ENCODE measurements at regions not wholly inside any gene's neighbourhood (a gene's known extent, or its start where the extent isn't known, plus 50 kb on each side); places are given as distances from the start of the nearest gene placed in this dataset.
"Not testable (repeated sequence)": the region's sequence is repeated elsewhere in the genome, so short reads cannot be mapped to it uniquely, and the experiment has no call there.

DNA sequence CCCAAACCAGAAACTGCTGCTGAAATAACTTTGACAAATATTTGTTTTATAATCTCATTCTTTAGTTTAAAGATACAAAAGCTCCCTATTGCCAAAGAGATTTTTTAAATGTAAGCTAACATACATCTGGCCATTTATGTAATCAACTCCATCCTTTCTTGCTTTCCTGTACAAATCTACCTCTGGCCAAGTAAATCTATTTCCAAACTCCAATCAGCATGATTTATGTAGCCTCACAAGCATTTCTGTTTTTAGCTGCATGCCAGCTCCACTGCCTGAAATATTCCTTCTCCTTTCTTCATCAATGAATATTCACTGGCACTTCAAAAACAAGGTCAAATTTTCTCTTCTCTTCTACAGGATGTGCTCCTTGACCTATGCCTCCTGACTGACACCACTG, 80.0 kb downstream of the SHOX2 start:
- H3K4me3 ChIP-seq (replicated peaks; ENCODE audit: low read depth, low read length) = no peak overlapping the region
- TF ChIP-seq, protein P1, sequence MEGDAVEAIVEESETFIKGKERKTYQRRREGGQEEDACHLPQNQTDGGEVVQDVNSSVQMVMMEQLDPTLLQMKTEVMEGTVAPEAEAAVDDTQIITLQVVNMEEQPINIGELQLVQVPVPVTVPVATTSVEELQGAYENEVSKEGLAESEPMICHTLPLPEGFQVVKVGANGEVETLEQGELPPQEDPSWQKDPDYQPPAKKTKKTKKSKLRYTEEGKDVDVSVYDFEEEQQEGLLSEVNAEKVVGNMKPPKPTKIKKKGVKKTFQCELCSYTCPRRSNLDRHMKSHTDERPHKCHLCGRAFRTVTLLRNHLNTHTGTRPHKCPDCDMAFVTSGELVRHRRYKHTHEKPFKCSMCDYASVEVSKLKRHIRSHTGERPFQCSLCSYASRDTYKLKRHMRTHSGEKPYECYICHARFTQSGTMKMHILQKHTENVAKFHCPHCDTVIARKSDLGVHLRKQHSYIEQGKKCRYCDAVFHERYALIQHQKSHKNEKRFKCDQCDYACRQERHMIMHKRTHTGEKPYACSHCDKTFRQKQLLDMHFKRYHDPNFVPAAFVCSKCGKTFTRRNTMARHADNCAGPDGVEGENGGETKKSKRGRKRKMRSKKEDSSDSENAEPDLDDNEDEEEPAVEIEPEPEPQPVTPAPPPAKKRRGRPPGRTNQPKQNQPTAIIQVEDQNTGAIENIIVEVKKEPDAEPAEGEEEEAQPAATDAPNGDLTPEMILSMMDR (IDR thresholded peaks at IDR 0.05; ENCODE audit: low read depth, low read length, missing control alignments) = no peak
- no peak for DNase-seq (ENCODE audit: extremely low read depth, low read depth)

DNA sequence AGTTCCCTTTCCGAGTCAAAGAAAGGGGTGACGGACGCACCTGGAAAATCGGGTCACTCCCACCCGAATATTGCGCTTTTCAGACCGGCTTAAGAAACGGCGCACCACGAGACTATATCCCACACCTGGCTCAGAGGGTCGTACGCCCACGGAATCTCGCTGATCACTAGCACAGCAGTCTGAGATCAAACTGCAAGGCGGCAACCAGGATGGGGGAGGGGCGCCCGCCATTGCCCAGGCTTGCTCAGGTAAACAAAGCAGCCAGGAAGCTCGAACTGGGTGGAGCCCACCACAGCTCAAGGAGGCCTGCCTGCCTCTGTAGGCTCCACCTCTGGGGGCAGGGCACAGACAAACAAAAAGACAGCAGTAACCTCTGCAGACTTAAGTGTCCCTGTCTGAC, 86.3 kb downstream of the SHOX2 start:
- not testable (repeated sequence) for H3K4me3 ChIP-seq (replicated peaks; ENCODE audit: low read depth, low read length); DNase-seq (ENCODE audit: extremely low read depth, low read depth)

GRCh38 chr3:158018462-158018861, 87.8 kb downstream of the SHOX2 start:
- TF ChIP-seq, protein P1 (IDR thresholded peaks at IDR 0.05; ENCODE audit: low read depth, low read length, missing control alignments) = no peak
- no peak for DNase-seq (ENCODE audit: extremely low read depth, low read depth)
- H3K4me3 ChIP-seq (replicated peaks; ENCODE audit: low read depth, low read length) = no peak overlapping the region

GRCh38 chr3:158012901-158013300, 93.3 kb downstream of the SHOX2 start:
- TF ChIP-seq, protein P1 (IDR thresholded peaks at IDR 0.05; ENCODE audit: low read depth, low read length, missing control alignments) = no peak
- no peak for DNase-seq (ENCODE audit: extremely low read depth, low read depth)
- no peak overlapping the region for H3K4me3 ChIP-seq (replicated peaks; ENCODE audit: low read depth, low read length)

GRCh38 chr3:158005391-158006100, 100.7 kb downstream of the SHOX2 start:
- TF ChIP-seq, protein P1 (IDR thresholded peaks at IDR 0.05; ENCODE audit: low read depth, low read length, missing control alignments) = no peak
- no peak overlapping the region for H3K4me3 ChIP-seq (replicated peaks; ENCODE audit: low read depth, low read length)
- DNase-seq (ENCODE audit: extremely low read depth, low read depth) = no peak

DNA sequence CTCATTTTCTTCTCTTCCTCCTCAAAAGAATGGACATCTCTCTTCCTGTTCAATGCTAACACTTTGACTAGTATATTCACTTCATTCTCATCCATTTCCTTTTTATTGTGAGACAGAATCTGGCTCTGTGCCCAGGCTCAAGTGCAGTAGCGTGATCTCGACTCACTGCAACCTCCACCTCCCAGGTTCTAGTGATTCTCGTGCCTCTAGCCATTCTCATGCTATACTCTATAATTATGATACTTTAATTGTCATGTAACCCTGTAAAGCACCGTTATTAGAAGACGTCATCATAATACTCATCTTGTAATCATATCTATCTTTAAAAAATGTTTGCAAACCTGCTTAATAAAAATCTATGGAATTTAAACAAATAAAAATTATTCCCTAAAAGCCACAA, 107.0 kb downstream of the SHOX2 start:
- DNase-seq (ENCODE audit: extremely low read depth, low read depth) = no peak
- TF ChIP-seq, protein P1 (IDR thresholded peaks at IDR 0.05; ENCODE audit: low read depth, low read length, missing control alignments) = no peak
- H3K4me3 ChIP-seq (replicated peaks; ENCODE audit: low read depth, low read length) = no peak overlapping the region

- H3K4me3 ChIP-seq (replicated peaks; ENCODE audit: low read depth, low read length) = no peak overlapping the region
- TF ChIP-seq, protein P1 (IDR thresholded peaks at IDR 0.05; ENCODE audit: low read depth, low read length, missing control alignments) = no peak
- no peak for DNase-seq (ENCODE audit: extremely low read depth, low read depth)
Measured at GRCh38 chr3:157982359-157982758, 123.9 kb downstream of the SHOX2 start.
